Activated CD4-positive, alpha-beta T cell treated with anti-CD3 and anti-CD28 coated beads, Interleukin-2, Interleukin-4, amounts not matched to agents 100 ng/mL and 50 ng/mL, durations not matched to agents 16 hours and 8 hours (primary cell): ENCODE measurements at regions not wholly inside any gene's neighbourhood (a gene's known extent, or its start where the extent isn't known, plus 50 kb on each side); places are given as distances from the start of the nearest gene placed in this dataset.
"Not testable (repeated sequence)": the region's sequence is repeated elsewhere in the genome, so short reads cannot be mapped to it uniquely, and the experiment has no call there.

Experiments used
- DNase-seq: peaks from one replicate; pipeline ENCODE4 v3.0.0-alpha.2; 2020; ENCODE audit warnings: low spot score

GRCh38 chr2:138219961-138220360 is 255.7 kb downstream of the HNMT start:
- DNase-seq = no peak

- DNase-seq = no peak
Observed at GRCh38 chr2:138221358-138221757, 257.1 kb downstream of the HNMT start.

DNA sequence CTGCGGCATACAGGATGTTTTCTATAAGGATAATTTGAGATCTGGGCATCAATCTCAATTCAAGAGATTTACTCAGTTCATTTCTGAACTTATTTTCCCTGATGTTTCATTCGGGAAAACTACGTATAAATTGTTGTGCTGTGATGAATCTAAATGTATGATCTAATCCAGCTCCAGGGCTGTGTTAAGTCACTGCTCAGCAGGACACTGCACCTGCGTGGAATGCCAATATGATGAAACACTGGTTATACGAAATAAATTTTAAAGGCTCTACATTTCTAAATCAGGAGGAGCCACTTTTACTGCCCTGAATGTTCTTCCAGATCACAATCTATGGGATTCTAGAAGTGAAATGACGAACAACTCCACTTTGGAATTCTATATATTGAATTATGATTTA is 259.0 kb downstream of the HNMT start:
- DNase-seq = no peak

GRCh38 chr2:138227195-138227594 is 262.9 kb downstream of the HNMT start:
- no peak for DNase-seq

DNA sequence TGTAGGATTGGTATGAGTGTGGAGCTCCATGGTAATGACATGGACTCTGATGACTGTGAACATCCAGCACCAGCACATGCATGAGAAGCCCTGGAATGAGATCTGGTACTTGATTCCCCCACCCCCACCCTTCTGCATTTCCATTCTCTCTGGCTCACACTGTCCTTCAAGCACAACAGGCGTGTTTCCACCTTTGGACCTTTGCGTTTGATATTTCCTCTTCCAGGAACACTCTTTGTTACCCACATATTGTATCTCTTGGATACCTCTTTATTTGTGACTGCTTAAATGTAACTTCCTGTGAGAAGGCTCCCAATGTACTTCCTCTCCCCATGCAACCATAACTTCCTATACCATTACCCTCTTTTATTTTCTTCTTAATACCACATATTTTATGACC is 263.8 kb downstream of the HNMT start:
- DNase-seq = no peak

DNA sequence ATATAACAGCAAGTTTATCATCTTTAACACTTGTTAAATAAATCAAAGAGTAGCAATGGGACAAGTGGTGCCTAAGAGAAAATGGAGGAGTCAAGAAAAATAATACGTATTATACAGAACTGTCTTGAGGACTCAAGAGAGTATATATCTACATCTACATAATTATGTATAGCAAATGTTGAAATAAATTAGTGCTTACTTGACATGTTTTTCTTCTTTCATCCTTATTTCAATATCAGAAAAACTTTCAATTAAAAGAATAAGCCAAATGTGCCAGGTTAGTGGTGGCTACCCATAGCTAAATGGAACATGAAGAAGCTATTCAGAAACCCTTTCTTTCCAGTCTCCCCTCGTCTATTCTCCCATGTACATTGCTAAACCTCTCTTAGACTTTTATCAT is 267.3 kb upstream of the SPOPL start:
- no peak for DNase-seq

DNA sequence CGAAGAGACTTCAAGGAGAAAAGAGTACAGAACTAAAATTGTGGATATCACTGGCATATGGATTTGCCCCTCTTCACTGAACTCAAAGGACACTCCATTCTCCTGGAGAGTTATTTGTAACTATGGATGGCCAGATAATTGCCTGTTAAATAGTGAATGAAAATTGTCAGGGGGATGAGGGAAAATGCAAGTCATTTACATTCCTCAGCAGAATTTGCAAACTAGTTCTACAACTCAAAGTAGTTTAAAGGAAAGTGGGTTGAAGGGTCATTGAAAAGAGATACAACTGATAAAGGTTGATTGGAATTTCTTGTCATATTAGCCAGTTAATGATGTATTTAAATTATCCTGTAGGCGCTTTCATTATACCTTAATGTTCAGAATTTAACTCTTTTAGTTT is 266.5 kb upstream of the SPOPL start:
- no peak for DNase-seq

DNA sequence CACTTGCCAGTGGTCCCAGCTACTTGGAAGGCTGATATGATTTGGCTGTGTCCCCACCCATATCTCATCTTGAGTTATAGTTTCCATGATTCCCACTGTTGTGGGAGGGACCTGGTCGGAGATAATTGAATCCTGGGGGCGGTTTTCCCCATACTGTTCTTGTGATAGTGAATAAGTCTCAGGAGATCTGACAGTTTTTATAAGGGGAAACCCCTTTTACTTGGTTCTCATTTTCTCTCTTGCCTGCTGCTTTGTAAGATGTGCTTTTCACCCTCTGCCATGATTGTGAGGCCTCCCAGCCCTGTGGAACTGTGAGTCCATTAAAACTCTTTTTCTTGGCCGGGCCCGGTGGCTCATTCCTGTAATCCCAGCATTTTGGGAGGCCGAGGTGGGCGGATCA is 265.4 kb upstream of the SPOPL start:
- DNase-seq = no peak

DNA sequence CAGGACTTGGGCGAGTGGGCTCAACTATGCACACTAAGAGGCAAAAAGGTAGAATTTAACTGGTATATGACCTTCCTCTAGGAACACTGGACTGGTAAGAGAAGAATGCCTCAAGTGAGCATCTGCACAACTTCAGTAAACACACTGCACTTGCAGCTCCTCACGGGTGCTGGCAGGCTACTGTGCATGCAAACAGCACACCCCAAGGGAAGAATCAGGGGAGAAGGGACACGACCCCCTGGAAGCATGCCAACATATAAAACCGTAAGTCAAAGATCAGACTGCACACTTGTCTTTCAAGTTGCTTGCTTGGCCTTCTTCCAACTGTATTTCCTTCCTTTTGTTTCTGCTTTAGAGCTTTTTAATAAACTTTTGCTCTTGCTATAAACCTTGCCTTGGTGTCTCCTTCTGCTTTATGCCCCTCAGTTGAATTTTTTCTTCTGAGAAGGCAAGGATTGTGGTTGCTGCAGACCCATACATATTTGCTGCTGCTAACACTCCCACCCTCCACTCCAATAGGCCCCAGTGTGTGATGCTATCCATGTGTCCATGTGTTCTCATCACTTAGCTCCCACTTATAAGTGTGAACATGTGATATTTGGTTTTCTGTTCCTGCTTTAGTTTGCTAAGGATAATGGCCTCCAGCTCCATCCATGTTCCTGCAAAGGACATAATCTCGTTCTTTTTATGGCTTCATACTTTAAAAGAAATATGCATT is 263.7 kb upstream of the SPOPL start:
- no peak for DNase-seq

DNA sequence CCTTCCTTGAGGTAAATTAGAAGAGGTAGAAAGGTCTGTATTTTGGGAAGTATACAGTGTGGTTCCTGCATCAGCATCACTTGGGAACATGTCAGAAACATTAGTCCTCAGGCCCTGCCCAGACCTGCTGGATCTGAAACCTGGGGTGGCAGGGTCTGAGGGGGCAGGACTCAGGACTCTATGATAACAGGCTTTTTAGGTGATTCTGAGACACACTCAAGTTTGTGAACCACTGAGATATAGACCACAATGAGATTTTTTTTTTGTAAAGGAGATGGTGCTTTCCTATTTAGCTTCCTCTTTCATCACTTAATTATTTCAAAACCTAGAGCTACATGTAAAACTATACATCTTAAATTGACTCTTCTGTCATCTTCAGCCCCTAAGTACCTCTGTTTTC is 262.7 kb upstream of the SPOPL start:
- DNase-seq = no peak

DNA sequence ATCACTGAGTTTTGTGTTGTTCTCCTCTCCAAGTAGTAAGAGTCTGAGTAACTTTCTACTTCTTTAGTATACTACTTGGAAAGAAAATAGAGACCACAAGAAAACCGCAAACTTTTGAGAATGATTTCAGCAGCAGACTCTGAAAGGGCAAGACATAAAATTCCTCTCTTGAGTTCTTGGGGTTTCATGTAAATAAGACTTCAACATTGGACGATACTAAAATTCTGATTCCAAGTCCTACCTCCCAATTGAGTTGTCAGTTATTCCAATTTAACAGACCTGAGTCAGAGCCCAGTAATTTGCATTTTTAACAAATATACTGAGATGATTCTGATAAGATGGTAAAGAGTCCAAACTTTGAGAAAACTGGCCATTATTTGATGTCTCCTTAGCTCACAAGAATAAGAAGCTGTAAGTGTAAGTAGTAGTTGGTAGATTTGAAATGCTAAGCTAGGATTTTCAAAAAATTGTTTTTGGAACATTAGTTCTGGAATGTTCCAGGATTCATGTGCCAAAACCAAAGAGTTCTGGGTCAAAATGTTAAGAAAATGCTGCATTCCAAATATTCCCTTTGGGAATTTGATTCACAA is 261.6 kb upstream of the SPOPL start:
- no peak for DNase-seq

GRCh38 chr2:138243372-138243771 is 258.2 kb upstream of the SPOPL start:
- DNase-seq = no peak

GRCh38 chr2:138244501-138244925 is 257.1 kb upstream of the SPOPL start:
- DNase-seq = no peak

DNA sequence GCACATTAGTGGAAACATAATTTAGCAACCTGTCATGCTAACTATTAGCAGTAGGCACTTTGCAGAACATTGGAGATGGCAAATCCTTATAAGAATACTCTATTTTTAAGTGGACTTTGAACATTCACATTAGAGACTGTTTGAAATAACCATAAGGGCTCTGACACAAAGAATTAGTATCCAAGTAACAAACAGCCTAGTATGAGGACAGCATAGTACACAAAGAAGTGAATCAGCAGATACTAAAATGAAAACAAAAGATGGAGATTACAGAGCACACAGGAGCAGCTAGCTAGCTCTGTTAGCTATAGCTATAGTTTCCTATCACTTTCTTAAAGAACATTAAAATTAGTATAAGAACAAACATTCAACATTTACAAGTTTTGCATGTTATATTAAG is 256.3 kb upstream of the SPOPL start:
- no peak for DNase-seq

GRCh38 chr2:138247302-138247701 is 254.3 kb upstream of the SPOPL start:
- no peak for DNase-seq

DNA sequence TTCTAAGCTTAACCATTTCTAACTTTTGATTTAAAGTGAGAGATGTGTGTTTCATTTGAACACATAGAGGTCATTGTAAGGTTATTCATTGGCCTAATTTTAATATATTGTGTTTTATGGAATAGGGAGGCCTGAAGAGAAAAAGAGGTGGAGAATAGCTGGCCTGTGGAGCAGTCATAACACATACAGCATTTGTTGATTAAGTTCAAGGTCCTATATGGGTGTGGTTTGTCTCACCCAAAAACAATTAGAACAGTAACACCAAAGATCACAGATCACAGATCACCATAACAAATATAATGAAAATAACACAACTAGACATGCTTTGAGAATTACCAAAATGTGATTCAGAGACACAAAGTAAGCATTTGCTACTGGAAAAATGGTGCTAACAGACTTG is 252.4 kb upstream of the SPOPL start:
- DNase-seq = no peak

DNA sequence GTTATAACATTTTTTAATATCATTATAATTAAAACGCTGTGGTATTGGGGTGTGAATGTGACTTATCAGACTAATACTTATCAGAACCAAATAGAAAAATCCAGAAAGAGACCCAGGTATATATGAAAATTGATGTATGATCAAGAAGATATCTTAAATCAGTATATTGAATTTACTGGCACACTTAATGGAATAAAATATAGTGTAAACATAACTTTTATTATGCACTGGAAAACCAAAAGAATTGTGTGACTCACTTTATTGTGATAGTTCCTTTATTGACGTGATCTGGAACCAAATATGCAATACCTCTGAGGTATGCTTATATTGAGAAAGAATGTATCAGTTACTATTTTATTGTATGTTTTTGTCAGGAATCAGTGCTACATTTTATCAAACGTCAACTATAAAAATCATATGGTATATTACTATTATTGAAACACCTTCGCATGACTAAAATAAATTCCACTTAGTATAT is 250.7 kb upstream of the SPOPL start:
- not testable (repeated sequence) for DNase-seq

DNA sequence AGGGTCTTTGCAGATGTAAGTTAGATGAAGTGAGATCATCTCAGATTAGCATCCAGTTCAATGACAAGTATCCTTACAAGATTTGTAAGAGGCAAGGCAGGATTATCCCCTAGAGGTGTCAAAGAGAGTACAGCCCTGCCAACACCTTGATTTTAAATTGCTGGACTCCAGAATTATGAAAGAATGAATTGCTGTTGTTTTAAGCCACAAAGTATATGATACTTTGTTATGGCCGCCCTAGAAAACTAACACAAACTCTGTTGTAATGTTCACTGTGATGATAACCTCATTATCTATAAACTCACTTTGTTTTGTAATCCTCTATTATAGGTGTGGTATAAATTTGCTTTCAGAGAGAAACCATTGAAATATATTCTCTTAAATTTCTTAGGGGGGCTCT is 249.0 kb upstream of the SPOPL start:
- DNase-seq = no peak

DNA sequence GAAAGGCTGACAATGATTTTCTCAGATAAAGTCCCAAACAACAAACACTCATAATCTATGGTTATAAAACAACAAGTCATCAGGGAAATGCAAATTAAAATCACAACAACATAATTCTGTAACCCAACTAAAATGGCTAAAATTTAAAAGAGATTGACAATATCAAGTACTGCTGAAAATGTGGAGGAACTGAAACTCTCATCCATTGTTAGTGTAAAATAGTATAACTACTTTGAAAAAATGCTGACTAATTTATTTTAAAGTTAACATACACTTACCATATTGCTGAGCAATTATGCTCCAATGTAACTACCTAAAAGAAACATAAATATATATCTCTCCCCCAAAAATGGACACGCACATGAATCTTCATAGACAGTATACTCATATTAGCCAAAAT is 245.9 kb upstream of the SPOPL start:
- DNase-seq = no peak

- peak; percentile 19 for DNase-seq
Observed at GRCh38 chr2:138267161-138267901, 234.2 kb upstream of the SPOPL start.

- DNase-seq = no peak
Observed at GRCh38 chr2:138267902-138268254, 233.7 kb upstream of the SPOPL start.

DNA sequence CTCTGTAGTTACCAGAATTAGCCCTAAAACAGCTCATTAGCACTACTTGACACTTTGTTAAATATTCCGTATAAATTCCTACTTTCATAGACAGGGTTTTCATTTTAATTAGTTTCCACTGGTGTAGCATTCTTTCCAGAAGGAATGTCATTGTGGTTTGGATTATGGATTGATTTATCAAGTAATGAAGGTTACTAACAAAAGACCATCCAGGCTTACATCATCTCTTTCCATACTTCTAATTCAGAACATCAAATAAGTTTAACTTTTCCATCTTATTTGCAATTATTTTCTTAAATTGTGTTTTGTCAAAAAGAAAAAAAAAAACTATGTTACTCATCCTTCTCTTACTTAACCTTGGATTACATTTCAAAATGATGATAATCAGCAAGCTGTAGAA is 231.8 kb upstream of the SPOPL start:
- no peak for DNase-seq

GRCh38 chr2:138271467-138271866 is 230.1 kb upstream of the SPOPL start:
- DNase-seq = no peak
